ENCODE measurements at regions not wholly inside any gene's neighbourhood (a gene's known extent, or its start where the extent isn't known, plus 50 kb on each side); places are given as distances from the start of the nearest gene placed in this dataset.
A peak's percentile ranks its signal among the peaks of the same experiment; 100 is the strongest.

- peak; percentile 73 for ATAC-seq
- DNase-seq (ENCODE audit: missing footprints), result no peak
- intact Hi-C loops (cut with DNase I), result no loop called here
Measured at GRCh38 chr22:48795664-48796063, 1032.0 kb downstream of the BRD1 start.

- no peak for ATAC-seq
- no peak for DNase-seq (ENCODE audit: missing footprints)
- intact Hi-C loops (cut with DNase I), result no loop called here
Measured at GRCh38 chr22:48794906-48795305, 1032.8 kb downstream of the BRD1 start.

DNA sequence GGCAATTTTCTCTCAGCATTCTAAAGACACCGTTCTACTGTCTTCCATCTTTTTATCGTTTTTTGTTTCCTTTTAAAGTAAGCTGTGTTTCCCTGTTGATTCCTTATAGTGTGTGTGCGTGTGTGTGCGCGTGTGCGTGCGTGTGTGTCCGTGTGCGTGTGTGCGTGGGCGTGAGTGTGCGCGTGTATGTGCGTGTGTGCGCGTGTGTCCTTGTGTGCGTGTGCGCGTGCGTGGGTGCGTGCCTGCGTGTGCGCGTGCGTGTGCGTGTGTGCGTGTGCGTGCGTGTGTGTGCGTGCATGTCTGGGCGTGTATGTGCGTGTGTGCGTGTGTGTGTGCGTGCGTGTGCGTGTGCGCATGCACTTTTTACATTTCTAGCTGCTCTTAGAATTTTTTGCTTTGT is 1033.7 kb downstream of the BRD1 start:
- ATAC-seq (no peak), DNase-seq (ENCODE audit: missing footprints) (no peak)
- intact Hi-C loops (cut with DNase I), result no loop called here

DNA sequence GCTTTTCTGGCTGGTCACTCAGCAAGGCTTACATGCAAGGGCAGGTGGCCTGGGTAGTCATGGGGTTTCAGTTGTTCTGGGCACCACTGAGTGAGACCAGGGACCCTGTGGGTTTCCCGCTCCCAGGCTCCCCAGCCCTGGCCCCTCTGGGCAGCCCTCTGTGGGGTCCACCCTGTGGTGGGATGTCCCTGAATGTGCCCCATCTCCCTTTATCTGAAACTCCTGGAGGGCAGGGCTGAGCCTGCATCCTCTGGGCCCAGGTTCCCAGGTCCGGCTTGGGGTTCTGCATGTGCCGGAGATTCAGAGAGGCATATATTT is 1041.0 kb downstream of the BRD1 start:
- no peak for ATAC-seq
- intact Hi-C loops (cut with DNase I), result no loop called here
- no peak for DNase-seq (ENCODE audit: missing footprints)

GRCh38 chr22:48785792-48786678 is 1041.6 kb downstream of the BRD1 start:
- ATAC-seq (no peak), DNase-seq (ENCODE audit: missing footprints) (no peak)
- intact Hi-C loops (cut with DNase I), result no loop called here

DNA sequence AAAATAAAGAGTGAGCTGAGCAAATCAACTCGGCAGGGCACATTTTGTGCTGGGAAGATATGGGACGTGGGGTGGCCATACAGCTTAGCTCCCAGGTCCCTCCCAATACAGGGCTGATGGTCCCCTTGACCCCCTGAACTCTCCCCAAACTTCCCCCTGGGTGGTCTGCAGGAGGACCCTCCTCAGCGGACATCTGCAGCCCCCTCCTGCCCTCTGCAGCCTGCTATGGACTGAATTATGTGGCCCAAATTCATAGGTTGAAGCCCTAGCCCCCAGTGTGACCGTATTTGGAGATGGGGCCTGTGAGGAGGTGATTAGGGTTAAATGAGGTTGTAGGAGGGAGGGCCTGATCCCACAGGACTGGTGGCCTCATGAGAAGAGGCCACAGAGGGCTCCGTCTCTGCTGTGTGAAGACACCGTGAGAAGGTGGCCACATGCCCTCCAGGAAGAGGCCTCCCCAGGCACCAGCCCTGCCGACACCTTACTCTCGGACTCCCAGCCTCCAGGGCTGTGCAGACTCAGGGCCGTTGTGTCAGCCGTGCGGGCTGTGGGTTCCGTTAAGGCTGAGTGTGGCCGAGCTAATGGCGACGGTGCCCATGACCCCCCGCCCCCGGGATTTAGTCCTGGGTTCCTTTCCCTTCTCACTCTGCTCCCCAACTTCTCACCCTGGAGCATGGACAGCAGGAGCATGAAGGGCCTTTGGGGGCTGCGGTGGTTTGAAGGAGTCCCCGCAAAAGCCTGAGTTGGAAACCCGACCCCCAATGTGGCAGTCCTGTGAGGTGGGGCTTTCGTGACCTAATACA is 1042.8 kb downstream of the BRD1 start:
- DNase-seq (ENCODE audit: missing footprints) (peak; percentile 35), ATAC-seq (no peak)
- intact Hi-C loops (cut with DNase I), result no loop called here

GRCh38 chr22:48783821-48784266 is 1043.8 kb downstream of the BRD1 start:
- intact Hi-C loops (cut with DNase I), result no loop called here
- DNase-seq (ENCODE audit: missing footprints), result no peak

DNA sequence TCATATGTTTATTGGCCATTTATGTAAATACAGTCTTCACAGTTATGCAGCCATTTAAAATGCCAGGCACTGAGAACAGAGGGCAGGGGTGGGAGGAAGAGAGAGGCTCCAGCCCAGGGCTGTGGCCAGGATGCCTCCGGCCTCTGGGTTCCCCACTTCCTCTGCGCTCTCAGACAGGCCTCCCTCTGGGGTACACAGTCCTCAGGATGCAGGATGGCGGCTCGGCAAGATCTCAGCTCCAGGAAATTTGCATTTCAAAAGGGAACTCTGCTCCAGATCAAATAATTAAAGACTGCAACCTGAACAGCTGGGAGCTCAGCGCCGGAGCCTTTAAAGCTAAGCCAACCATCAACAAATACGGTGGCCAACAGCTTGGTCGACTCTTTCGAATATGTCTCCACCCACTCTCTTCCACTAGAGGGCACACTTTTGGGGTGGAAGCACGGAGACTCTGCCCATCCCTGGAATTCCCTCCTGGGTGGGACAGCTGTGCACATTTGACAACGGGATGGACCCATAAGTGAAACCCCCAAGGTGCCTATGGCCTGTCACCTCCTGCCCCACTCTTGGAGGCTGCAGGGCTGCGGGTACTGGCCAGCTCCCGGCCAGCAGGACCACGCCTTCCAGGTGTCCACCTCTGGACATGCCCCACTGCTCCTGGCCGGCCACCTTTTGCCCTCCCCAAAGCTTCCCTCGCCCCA is 1044.7 kb downstream of the BRD1 start:
- ATAC-seq, result no peak
- intact Hi-C loops (cut with DNase I), result no loop called here

More at GRCh38 chr22:48783821-48784266, 1043.8 kb downstream of the BRD1 start:
- no peak for ATAC-seq

GRCh38 chr22:48782326-48782725 is 1045.3 kb downstream of the BRD1 start:
- ATAC-seq, result no peak
- intact Hi-C loops (cut with DNase I), result no loop called here
- DNase-seq (ENCODE audit: missing footprints), result peak; percentile 30

More for the DNA sequence above, 1044.7 kb downstream of the BRD1 start:
- DNase-seq (ENCODE audit: missing footprints), result no peak

DNA sequence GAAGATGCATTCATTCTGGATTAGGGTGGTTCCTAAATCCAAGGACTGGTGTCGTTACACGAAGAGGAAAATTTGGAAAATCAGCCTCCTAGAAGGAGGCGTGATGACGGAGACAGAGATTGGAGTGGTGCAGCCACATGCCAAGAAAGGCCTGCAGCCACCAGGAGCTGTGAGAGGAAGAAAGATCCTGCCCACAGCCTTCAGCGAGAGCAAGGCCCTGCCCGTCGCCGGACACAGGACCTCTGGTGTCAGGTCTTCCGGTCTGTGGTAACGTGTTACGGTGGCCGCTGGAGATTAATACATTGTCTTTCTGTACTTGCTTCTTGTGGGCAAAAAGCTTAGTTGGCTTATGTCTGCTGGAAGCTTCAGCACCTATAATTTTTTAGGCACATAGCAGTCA is 1045.8 kb downstream of the BRD1 start:
- ATAC-seq (no peak), DNase-seq (ENCODE audit: missing footprints) (no peak)
- intact Hi-C loops (cut with DNase I), result no loop called here

DNA sequence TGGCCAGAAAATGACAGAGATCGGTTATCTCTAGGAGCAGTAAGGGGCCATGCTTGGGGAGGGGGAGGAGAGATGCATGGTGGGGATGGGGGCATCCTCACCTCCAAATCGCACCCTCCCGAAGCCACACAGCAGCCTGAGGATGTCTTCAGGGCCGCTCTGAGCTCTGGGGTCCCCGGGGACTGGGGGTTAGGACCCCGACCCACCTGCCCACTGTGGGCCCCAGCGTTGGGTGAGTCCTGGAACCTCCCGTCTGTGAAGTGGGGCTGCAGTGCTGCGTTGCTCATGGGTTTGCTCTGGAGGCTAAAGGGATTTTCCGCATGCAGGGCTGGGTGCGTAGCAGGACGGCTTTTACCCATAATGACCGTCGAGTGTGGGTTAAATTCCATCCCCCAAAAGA is 1046.3 kb downstream of the BRD1 start:
- DNase-seq (ENCODE audit: missing footprints) (no peak), ATAC-seq (no peak)
- intact Hi-C loops (cut with DNase I), result no loop called here

DNA sequence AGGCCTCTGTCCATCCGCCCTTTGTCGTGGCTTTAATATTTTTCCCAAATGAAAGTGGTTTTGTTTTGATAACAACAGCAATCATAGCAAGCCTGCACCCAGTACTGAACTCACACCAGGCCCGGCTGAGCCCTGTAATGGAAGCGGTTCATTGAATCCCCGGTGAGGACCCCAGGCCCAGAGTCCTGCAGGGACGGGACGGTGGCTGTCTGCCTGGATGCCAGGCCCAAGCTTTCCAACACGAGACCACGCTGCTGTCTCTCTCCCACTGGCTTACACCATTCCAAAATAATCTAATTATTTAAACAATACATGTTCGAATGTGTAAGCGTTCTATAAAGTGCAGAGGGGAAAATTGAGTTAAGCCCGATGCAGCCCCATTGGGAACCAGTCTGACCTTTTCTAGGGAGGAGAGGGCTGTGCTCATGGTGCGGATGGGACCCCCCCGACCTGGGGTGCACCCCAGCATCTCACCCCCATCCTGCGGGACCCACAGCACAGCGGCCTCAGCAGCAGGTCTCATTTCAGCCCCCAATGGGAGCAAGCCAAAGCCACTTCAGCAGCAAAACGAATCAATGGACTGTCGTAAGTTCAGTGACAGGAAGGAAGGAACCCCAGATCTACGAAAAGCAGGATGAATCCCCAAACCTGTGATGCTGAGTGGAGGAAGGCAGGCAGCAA is 1046.9 kb downstream of the BRD1 start:
- ATAC-seq (no peak), DNase-seq (ENCODE audit: missing footprints) (no peak)
- intact Hi-C loops (cut with DNase I), result no loop called here

DNA sequence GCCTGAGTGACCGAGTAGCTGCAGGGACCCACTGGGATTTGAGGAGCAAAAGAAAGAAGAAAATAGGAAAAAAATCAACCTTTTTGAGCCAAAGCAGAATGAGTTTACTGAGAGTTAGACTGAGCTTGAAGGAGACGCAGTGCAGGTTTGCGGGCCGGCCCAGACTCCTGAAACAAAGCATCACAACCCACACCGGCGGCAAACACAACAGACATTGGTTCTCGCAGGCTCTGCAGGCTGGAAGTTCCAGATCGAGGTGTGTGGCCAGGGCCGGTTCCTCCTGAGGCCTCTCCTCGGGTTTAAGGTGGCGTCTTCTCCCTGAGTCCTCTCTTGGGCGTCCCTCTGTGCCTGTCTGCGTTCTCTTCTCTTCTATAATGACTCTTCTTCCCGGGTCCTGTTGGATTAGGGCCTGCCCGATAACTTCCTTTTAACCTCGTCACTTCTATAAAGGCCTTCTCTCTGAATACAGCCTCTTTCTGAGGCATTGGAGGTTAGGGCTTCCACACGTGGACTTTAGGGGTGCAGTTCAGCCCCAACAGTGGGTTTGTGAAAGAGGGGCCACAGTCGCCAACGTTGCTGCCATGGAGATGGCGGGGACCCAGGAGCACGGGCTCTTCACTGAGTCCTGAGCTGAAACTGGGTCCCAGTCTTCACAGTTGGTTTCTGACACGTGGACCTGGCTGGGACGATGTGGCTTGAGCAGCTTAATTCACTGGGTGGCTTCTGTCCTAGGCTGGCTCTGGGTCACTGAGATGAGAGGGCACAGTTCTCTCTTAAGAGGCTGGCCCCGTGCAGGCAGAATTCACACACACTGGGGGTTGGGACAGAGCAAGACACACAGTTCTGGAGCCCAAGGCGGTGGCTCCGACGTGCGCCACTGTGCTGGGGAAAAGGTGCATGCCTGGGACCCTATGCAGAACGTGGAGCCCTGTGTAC is 1047.7 kb downstream of the BRD1 start:
- intact Hi-C loops (cut with DNase I), result no loop called here
- no peak for DNase-seq (ENCODE audit: missing footprints)
- ATAC-seq, result no peak

DNA sequence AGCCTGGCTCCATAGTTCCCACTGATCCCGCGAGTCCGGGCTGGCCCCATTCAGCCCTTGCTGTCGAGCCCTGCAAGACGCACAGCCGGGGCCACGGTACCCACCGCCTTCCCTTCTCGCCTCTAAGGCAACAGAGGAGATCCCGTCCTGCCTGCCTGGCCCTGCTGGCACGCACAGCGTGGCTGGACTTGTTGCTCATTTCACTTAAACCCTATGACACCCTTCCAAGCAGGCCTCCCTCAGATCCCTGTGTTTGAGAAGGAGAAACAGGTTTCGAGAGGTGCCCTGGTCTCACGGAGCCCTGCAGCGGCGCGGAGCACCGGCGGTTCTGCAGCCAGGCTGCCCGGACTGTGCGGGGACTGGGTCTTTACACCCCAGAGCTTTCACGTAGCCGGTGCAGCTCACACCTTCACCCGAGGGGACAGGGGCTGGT is 1048.4 kb downstream of the BRD1 start:
- no peak for ATAC-seq
- intact Hi-C loops (cut with DNase I), result no loop called here
- no peak for DNase-seq (ENCODE audit: missing footprints)

- ATAC-seq, result no peak
Measured at GRCh38 chr22:48778308-48779195, 1049.1 kb downstream of the BRD1 start.

DNA sequence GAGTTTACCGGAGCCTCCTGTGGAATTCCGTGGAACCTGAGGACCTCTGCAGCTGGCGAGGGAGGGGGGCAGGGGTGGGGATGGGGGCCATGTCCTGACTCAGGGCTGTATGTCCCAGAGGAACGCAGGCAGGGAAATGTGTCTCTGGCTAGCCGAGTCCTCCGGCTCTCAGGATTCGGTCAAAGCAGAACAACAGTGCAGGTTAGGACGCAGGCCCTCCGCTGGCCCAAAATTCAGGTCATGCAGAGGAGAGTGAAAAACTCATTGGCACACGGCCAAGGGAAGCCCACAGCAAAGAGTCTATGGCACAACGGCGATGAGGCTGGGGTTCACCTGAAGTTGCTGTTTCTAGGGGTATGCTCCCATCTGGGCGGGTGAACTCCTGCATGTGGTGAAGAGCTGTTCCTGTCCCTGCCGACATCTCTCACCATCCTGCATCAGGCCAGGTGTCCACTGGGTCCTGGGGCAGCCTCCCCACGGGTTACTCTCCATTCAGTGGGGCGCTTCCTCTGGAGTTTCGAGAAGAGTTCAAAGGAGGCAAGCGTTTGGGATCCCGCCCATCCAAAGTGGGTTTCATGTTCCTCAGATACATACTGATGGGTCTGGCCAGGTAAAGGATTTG is 1055.3 kb downstream of the BRD1 start:
- DNase-seq (ENCODE audit: missing footprints) (no peak), ATAC-seq (no peak)
- intact Hi-C loops (cut with DNase I), result no loop called here

More at GRCh38 chr22:48778308-48779195, 1049.1 kb downstream of the BRD1 start:
- intact Hi-C loops (cut with DNase I), result no loop called here
- no peak for DNase-seq (ENCODE audit: missing footprints)

Measured in Right ventricle myocardium inferior (tissue), 1 donor.